ENCODE measurements at regions not wholly inside any gene's neighbourhood (a gene's known extent, or its start where the extent isn't known, plus 50 kb on each side); places are given as distances from the start of the nearest gene placed in this dataset.

DNA sequence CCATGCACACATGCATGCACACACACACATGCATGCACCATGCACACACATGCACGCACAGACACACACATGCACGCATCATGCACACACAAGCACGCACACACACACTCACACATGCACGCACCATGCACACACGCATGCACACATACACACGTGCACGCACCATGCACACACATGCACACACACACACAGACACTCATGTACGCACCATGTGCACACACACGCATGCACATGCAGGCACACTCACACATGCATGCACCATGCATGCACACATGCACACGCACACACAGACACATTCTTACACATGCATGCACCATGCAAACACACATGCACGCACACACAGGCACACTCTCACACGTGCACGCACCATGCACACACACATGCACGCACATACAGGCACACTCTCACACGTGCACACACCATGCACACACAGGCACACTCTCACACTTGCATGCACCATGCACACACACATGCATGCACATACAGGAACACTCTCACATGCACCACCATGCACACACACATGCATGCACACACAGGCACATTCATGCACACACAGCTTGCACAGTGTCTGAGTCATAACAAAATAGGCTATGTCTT is 117.5 kb downstream of the TENT4A start:
- TF ChIP-seq RAD21 (conservative IDR thresholded peaks at IDR 0.05 in 1 of 2, IDR thresholded peaks at IDR 0.05 in 1 of 2) (no peak), MYC (IDR thresholded peaks at IDR 0.05; ENCODE audit: borderline replicate concordance, low read length) (no peak), CEBPB (IDR thresholded peaks at IDR 0.05) (no peak), TP53 (CRISPR knock-in tag; IDR thresholded peaks at IDR 0.05) (no peak), CBX8 (IDR thresholded peaks at IDR 0.05) (no peak)

All from A549 (cell line).